T-cell (primary cell): ENCODE measurements at regions not wholly inside any gene's neighbourhood (a gene's known extent, or its start where the extent isn't known, plus 50 kb on each side); places are given as distances from the start of the nearest gene placed in this dataset.

Source experiments
- ATAC-seq, 4 experiments: fragments of 200-7000 bp in 3 of 4; fragments of 150-1000 bp in 1 of 4; cut with Tn5 transposase; replicated peaks in 1 of 4; 1 replicate in 3 of 4; 2 replicates in 1 of 4; pipeline ENCODE4 v1.10.0; 2021; ENCODE audit warnings: moderate library complexity in 3 of 4, mild to moderate bottlenecking in 2 of 4, moderate number of reproducible peaks in 1 of 4
- CTCF ChIA-PET, 2 donors: fragments of 300-600 bp; sonication (Branson Sonifier 250); formaldehyde crosslinking; loops; one replicate each; lab custom pipeline; 2022; ENCODE audit warnings: antibody characterized with exemption in 2 of 2; lab: Charles Lee
- POLR2A ChIA-PET, 2 donors: fragments of 300-600 bp; sonication (Branson Sonifier 250); formaldehyde crosslinking; loops; one replicate each; lab custom pipeline; 2022; ENCODE audit warnings: antibody characterized with exemption in 2 of 2; lab: Charles Lee
- DNase-seq, 35 experiments: peaks; one replicate each; pipeline versions ENCODE4 v3.0.0 to v3.0.0-alpha.2; 2013 to 2023
- H3K27ac ChIP-seq: one replicate; pipeline ENCODE4 v1.5.1; 2013; ENCODE audit warnings: low read length
- H3K27me3 ChIP-seq, 2 experiments: replicated peaks in 1 of 2; 1 replicate in 1 of 2; 2 replicates in 1 of 2; pipeline versions ENCODE4 v1.6.1 to v1.7.0; 2013; ENCODE audit warnings: low read length in 1 of 2, mixed read lengths in 1 of 2; ENCODE audit not compliant: control insufficient read depth in 2 of 2, insufficient read depth in 2 of 2; ENCODE audit errors: extremely low read depth in 1 of 2
- H3K36me3 ChIP-seq, 2 donors: 1 replicate in 1 of 2; 2 replicates in 1 of 2; pipeline versions ENCODE4 v1.6.1 to v1.7.0; 2013; ENCODE audit warnings: low read length in 1 of 2; ENCODE audit not compliant: control insufficient read depth in 2 of 2, insufficient read depth in 1 of 2; ENCODE audit errors: extremely low read depth in 1 of 2
- H3K4me1 ChIP-seq, 2 experiments: 1 replicate in 1 of 2; 2 replicates in 1 of 2; pipeline versions ENCODE4 v1.6.1 to v1.7.0; 2013; ENCODE audit warnings: low read length in 2 of 2, mixed read lengths in 1 of 2; ENCODE audit not compliant: insufficient read depth in 2 of 2, control insufficient read depth in 1 of 2; ENCODE audit errors: extremely low read depth in 1 of 2
- H3K4me3 ChIP-seq, 2 donors: 1 replicate in 1 of 2; 2 replicates in 1 of 2; pipeline versions ENCODE4 v1.5.1 to v1.7.0; 2013; ENCODE audit warnings: mild to moderate bottlenecking in 2 of 2, low read length in 1 of 2, moderate library complexity in 1 of 2; ENCODE audit not compliant: control insufficient read depth in 1 of 2; ENCODE audit errors: extremely low read depth in 1 of 2
- H3K9me3 ChIP-seq: 2 replicates; pipeline ENCODE4 v1.7.0; 2013
- H3K27ac Mint-ChIP-seq, 2 donors: one replicate each; pipeline ENCODE4 v1.8.0; 2020 to 2021; ENCODE audit warnings: mild to moderate bottlenecking in 2 of 2, mixed read lengths in 2 of 2
- H3K27me3 Mint-ChIP-seq, 2 donors: one replicate each; pipeline ENCODE4 v1.8.0; 2021 to 2022; ENCODE audit warnings: mixed read lengths in 2 of 2
- H3K36me3 Mint-ChIP-seq: one replicate; pipeline ENCODE4 v1.8.0; 2021; ENCODE audit warnings: mixed read lengths
- H3K4me1 Mint-ChIP-seq, 3 donors: one replicate each; pipeline ENCODE4 v1.8.0; 2020 to 2022; ENCODE audit warnings: mixed read lengths in 3 of 3, mild to moderate bottlenecking in 1 of 3
- H3K4me3 Mint-ChIP-seq, 3 donors: one replicate each; pipeline ENCODE4 v1.8.0; 2020 to 2022; ENCODE audit warnings: mild to moderate bottlenecking in 3 of 3, mixed read lengths in 3 of 3, moderate library complexity in 3 of 3
- H3K9me3 Mint-ChIP-seq, 3 donors: one replicate each; pipeline ENCODE4 v1.8.0; 2020 to 2022; ENCODE audit warnings: mixed read lengths in 3 of 3
- WGBS: methylation state at CpG from one replicate; pipeline ENCODE4 v1.1.5; 2013; ENCODE audit warnings: missing lambda C conversion rate; ENCODE audit not compliant: insufficient coverage; 5-methylcytosine and 5-hydroxymethylcytosine counted together

DNA sequence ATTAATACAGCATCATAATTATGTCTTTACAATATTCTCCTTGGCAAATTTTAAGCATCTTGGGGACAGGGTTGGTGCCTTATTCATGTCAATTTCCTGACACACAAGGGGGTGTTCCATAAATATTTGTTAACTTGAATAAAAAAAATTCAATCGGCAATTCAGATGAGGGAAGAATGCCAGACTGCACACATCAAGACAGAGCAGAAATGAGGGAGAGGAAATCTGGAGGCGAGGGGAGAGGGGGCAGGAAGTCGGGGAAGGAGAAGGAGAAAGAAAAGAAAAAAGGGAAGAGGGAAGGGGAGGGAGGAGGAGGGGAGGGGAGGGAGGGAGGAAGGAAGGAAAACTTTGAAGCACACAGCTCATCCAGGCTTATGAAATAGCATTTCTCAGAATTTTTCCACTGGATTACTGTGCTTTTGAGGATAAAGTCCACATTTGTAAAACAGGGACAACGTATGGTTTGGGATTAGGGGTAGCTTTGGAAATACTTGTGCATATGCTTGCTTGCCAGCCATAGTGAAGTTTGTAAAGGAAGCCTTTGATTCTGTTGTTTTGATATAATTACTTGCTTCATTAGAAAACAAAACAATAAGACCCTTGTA, 362.1 kb downstream of the SAMD5 start:
- no peaks in the 10 kb centered on the region for H3K27me3 Mint-ChIP-seq
- Histone ChIP-seq H3K4me1 (no peaks in the 10 kb centered on the region), H3K36me3 (no peaks in the 10 kb centered on the region), H3K4me3 (no peak overlapping the region), H3K27me3 (no peaks in the 10 kb centered on the region), H3K27ac (no peak overlapping the region), H3K9me3 (no peaks in the 10 kb centered on the region)
- ChIA-PET POLR2A (interaction anchor here in 1 of 2 donors (0.6 kb wide), 1 partner anchor 325 kb away, joined by 3 read pairs; no protein-coding TSS in a partner anchor), CTCF (no interaction called here)
- H3K4me1 Mint-ChIP-seq: no peaks in the 10 kb centered on the region
- H3K9me3 Mint-ChIP-seq: no peaks in the 10 kb centered on the region
- no peak for DNase-seq
- H3K36me3 Mint-ChIP-seq: no peaks in the 10 kb centered on the region
- H3K27ac Mint-ChIP-seq: no peak overlapping the region
- H3K4me3 Mint-ChIP-seq: no peak overlapping the region
- 56% methylated on average over 2 of the region's 4 CpGs for WGBS
- no peak for ATAC-seq

DNA sequence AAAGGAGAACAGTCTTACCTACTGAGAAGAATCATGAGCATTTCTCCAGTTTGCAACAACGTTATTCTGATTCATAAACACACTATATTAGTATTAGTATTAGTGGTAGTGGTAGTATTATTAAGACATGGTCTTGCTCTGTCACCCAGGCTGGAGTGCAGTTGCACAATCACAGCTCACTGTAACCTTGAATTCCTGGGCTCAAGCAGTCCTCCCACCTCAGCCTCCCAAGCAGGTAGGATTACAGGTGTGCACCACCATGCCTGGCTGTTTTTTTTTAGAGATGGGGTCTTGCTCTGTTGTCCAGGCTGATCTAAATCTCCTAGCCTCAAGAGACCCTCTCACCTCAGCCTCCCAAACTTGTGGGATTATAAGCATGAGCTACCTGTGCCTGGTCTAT, 363.5 kb downstream of the SAMD5 start:
- H3K36me3 ChIP-seq: no peaks in the 10 kb centered on the region
- H3K4me3 ChIP-seq: no peak overlapping the region
- CTCF ChIA-PET: no interaction called here
- H3K27me3 ChIP-seq: no peaks in the 10 kb centered on the region
- no peak overlapping the region for H3K27ac Mint-ChIP-seq
- no peak overlapping the region for H3K4me3 Mint-ChIP-seq
- DNase-seq (no peak), ATAC-seq (no peak)
- no peaks in the 10 kb centered on the region for H3K4me1 ChIP-seq
- no CpG with 5 or more reads among the region's 1 CpG for WGBS
- H3K9me3 ChIP-seq: no peaks in the 10 kb centered on the region
- H3K9me3 Mint-ChIP-seq: no peaks in the 10 kb centered on the region
- H3K4me1 Mint-ChIP-seq: no peaks in the 10 kb centered on the region
- H3K27me3 Mint-ChIP-seq: no peaks in the 10 kb centered on the region
- H3K27ac ChIP-seq: no peak overlapping the region
- POLR2A ChIA-PET: no interaction called here
- H3K36me3 Mint-ChIP-seq: no peaks in the 10 kb centered on the region

DNA sequence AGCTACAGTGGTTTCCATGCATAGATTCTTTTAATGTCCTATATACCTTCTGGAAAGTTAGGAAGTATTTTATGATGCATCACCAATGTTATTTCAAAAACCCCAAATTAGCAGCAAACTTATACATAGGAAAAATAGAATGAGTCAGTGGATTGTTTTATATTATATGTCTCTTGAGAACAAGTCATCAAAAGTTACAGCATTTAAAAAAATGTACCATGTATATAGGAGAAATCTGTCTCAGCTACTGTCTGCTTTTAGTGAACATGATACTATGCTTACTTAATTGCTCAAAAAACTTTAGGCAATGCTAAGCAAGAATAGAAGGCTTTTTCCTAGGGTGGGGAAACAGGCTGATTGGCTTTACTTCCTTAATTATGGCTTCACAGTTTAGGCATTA, 365.3 kb downstream of the SAMD5 start:
- H3K4me3 ChIP-seq: no peak overlapping the region
- Mint-ChIP-seq H3K4me1 (no peaks in the 10 kb centered on the region), H3K4me3 (no peak overlapping the region), H3K9me3 (no peaks in the 10 kb centered on the region), H3K27me3 (no peaks in the 10 kb centered on the region), H3K36me3 (no peaks in the 10 kb centered on the region), H3K27ac (no peak overlapping the region)
- H3K27me3 ChIP-seq: no peaks in the 10 kb centered on the region
- ChIA-PET CTCF (no interaction called here), POLR2A (no interaction called here)
- no peaks in the 10 kb centered on the region for H3K4me1 ChIP-seq
- no peaks in the 10 kb centered on the region for H3K9me3 ChIP-seq
- no peak overlapping the region for H3K27ac ChIP-seq
- ATAC-seq (no peak), DNase-seq (no peak)
- H3K36me3 ChIP-seq: no peaks in the 10 kb centered on the region

- no peaks in the 10 kb centered on the region for H3K4me1 ChIP-seq
- ATAC-seq (no peak), DNase-seq (no peak)
- H3K9me3 Mint-ChIP-seq: no peaks in the 10 kb centered on the region
- H3K27ac Mint-ChIP-seq: no peak overlapping the region
- no peak overlapping the region for H3K4me3 ChIP-seq
- no peaks in the 10 kb centered on the region for H3K36me3 Mint-ChIP-seq
- no peaks in the 10 kb centered on the region for H3K27me3 ChIP-seq
- no peaks in the 10 kb centered on the region for H3K9me3 ChIP-seq
- no peak overlapping the region for H3K27ac ChIP-seq
- POLR2A ChIA-PET: no interaction called here
- H3K4me1 Mint-ChIP-seq: no peaks in the 10 kb centered on the region
- H3K4me3 Mint-ChIP-seq: no peak overlapping the region
- CTCF ChIA-PET: no interaction called here
- no peaks in the 10 kb centered on the region for H3K27me3 Mint-ChIP-seq
- no peaks in the 10 kb centered on the region for H3K36me3 ChIP-seq
- WGBS: 95% methylated on average over 6 of the region's 6 CpGs
Observed at GRCh38 chr6:147874322-147874721, 365.8 kb downstream of the SAMD5 start.

GRCh38 chr6:147879031-147879580, 370.6 kb downstream of the SAMD5 start:
- Histone ChIP-seq H3K4me3 (no peak overlapping the region), H3K27me3 (no peaks in the 10 kb centered on the region), H3K27ac (no peak overlapping the region), H3K36me3 (no peaks in the 10 kb centered on the region), H3K4me1 (no peaks in the 10 kb centered on the region), H3K9me3 (no peaks in the 10 kb centered on the region)
- H3K4me3 Mint-ChIP-seq: no peak overlapping the region
- no peaks in the 10 kb centered on the region for H3K36me3 Mint-ChIP-seq
- POLR2A ChIA-PET: no interaction called here
- peaks cover 0 to 4% (median 0%) of the 10 kb centered on the region in 3 donors for H3K9me3 Mint-ChIP-seq
- whole genome bisulfite sequencing: 90% methylated on average over 7 of the region's 9 CpGs
- DNase-seq (no peak), ATAC-seq (no peak)
- H3K4me1 Mint-ChIP-seq: no peaks in the 10 kb centered on the region
- CTCF ChIA-PET: no interaction called here
- H3K27ac Mint-ChIP-seq: no peak overlapping the region
- no peaks in the 10 kb centered on the region for H3K27me3 Mint-ChIP-seq

- 82% methylated on average over 6 of the region's 6 CpGs for WGBS
- Histone ChIP-seq H3K4me1 (no peaks in the 10 kb centered on the region), H3K27ac (no peak overlapping the region), H3K9me3 (no peaks in the 10 kb centered on the region), H3K27me3 (no peaks in the 10 kb centered on the region), H3K4me3 (no peak overlapping the region), H3K36me3 (no peaks in the 10 kb centered on the region)
- H3K4me1 Mint-ChIP-seq: no peaks in the 10 kb centered on the region
- H3K4me3 Mint-ChIP-seq: no peak overlapping the region
- ChIA-PET CTCF (no interaction called here), POLR2A (no interaction called here)
- H3K36me3 Mint-ChIP-seq: no peaks in the 10 kb centered on the region
- ATAC-seq (no peak), DNase-seq (no peak)
- peaks cover 0 to 4% (median 2%) of the 10 kb centered on the region in 3 donors for H3K9me3 Mint-ChIP-seq
- no peak overlapping the region for H3K27ac Mint-ChIP-seq
- H3K27me3 Mint-ChIP-seq: no peaks in the 10 kb centered on the region
Observed at GRCh38 chr6:147881432-147881831, 372.9 kb downstream of the SAMD5 start.

DNA sequence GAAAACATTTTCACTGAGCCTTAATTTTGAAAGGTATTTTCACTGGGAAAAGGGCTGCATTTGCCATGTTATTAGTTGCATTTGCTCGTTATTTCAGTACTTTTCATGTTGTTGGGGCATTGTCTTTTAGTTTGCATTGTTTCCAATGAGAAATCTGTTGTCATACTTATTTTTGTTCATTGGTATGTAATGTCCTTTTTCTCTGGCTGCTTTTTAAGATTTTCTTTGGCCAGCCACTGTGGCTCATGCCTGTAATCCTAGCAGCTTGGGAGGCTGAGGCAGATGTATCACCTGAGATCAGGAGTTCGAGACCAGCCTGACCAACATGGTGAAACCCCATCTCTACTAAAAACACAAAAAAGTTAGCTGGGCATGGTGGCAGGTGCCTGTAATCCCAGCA, 379.9 kb downstream of the SAMD5 start:
- Histone ChIP-seq H3K9me3 (no peaks in the 10 kb centered on the region), H3K4me3 (no peak overlapping the region), H3K27ac (no peak overlapping the region), H3K36me3 (no peaks in the 10 kb centered on the region), H3K4me1 (no peaks in the 10 kb centered on the region), H3K27me3 (no peaks in the 10 kb centered on the region)
- ChIA-PET POLR2A (no interaction called here), CTCF (no interaction called here)
- Mint-ChIP-seq H3K27ac (no peak overlapping the region), H3K36me3 (no peaks in the 10 kb centered on the region), H3K4me1 (no peaks in the 10 kb centered on the region), H3K9me3 (peaks cover 5 to 9% (median 5%) of the 10 kb centered on the region in 3 donors), H3K4me3 (no peak overlapping the region), H3K27me3 (no peaks in the 10 kb centered on the region)
- no peak for ATAC-seq
- WGBS: 63% methylated on average over 1 of the region's 2 CpGs
- no peak for DNase-seq
